A673 (cell line): ENCODE measurements at regions not wholly inside any gene's neighbourhood (a gene's known extent, or its start where the extent isn't known, plus 50 kb on each side); places are given as distances from the start of the nearest gene placed in this dataset.

ENCODE experiments used
- BruUV-seq: library from RNA; stranded (reverse); fragments of 400-500 nt; replicated peaks from 2 replicates; lab custom pipeline; 2021; lab: Mats Ljungman, UMichigan
- CTCF ChIA-PET: fragments of 300-600 bp; sonication (Branson Sonifier 250); formaldehyde crosslinking; loops from one replicate; lab custom pipeline; 2022; ENCODE audit warnings: antibody characterized with exemption; lab: Charles Lee
- POLR2A ChIA-PET: fragments of 300-600 bp; sonication (Branson Sonifier 250); formaldehyde crosslinking; loops from one replicate; lab custom pipeline; 2022; ENCODE audit warnings: antibody characterized with exemption; ENCODE audit not compliant: low non-redundant PET; lab: Charles Lee
- DNase-seq: peaks from one replicate; pipeline ENCODE4 v3.0.0-alpha.2; 2015; ENCODE audit warnings: low spot score
- H3K27ac ChIP-seq: fragments of 200-600 bp; sonication (generic); 2 replicates; pipeline ENCODE4 v1.5.1; 2016; ENCODE audit warnings: mixed run types, low read depth, mild to moderate bottlenecking, mixed read lengths, antibody characterized with exemption, low read length; ENCODE audit not compliant: poor library complexity, severe bottlenecking
- H3K27me3 ChIP-seq: fragments of 200-600 bp; sonication (generic); replicated peaks from 2 replicates; pipeline ENCODE4 v1.6.1; 2017; ENCODE audit warnings: mixed run types, low read depth, mild to moderate bottlenecking, mixed read lengths, antibody characterized with exemption, low read length; ENCODE audit not compliant: insufficient read depth, poor library complexity
- H3K36me3 ChIP-seq: fragments of 200-600 bp; sonication (generic); 2 replicates; pipeline ENCODE4 v1.6.1; 2016; ENCODE audit warnings: mixed run types, mild to moderate bottlenecking, mixed read lengths, antibody characterized with exemption, low read length; ENCODE audit not compliant: insufficient read depth, poor library complexity, severe bottlenecking
- H3K4me1 ChIP-seq: fragments of 200-600 bp; sonication (generic); 2 replicates; pipeline ENCODE4 v1.6.1; 2017; ENCODE audit warnings: mixed run types, mild to moderate bottlenecking, mixed read lengths, antibody characterized with exemption, low read length; ENCODE audit not compliant: insufficient read depth, poor library complexity, severe bottlenecking
- H3K4me3 ChIP-seq: fragments of 200-600 bp; sonication (generic); 2 replicates; pipeline ENCODE4 v1.5.1; 2016; ENCODE audit warnings: low read depth, mixed run types, mild to moderate bottlenecking, mixed read lengths, low read length; ENCODE audit not compliant: poor library complexity, severe bottlenecking
- H3K9me3 ChIP-seq: fragments of 200-600 bp; sonication (generic); 2 replicates; pipeline ENCODE4 v1.6.1; 2016; ENCODE audit warnings: mixed run types, low read depth, mild to moderate bottlenecking, mixed read lengths, antibody characterized with exemption, low read length; ENCODE audit not compliant: poor library complexity, severe bottlenecking
- EZH2 ChIP-seq: fragments of 200-600 bp; sonication (generic); IDR thresholded peaks from 2 replicates; pipeline ENCODE4 v1.6.1; 2017; ENCODE audit warnings: borderline replicate concordance, low read depth, mild to moderate bottlenecking, mixed read lengths, antibody characterized with exemption, low read length; ENCODE audit not compliant: poor library complexity, severe bottlenecking
- intact Hi-C: fragments of 100-400 bp; cut with micrococcal nuclease; formaldehyde crosslinking; loops from one replicate; pipeline ENCODE4 v1.10.0; 2022; ENCODE audit not compliant: unreplicated experiment
- TF ChIP-seq, protein P1 (sequence below): fragments of 300-800, 200-600 bp; sonication (generic); conservative IDR thresholded peaks from 2 replicates; pipeline ENCODE4 v1.5.1; 2017; ENCODE audit warnings: low read depth, mild to moderate bottlenecking, antibody characterized with exemption, low read length, moderate library complexity, mixed read lengths

DNA sequence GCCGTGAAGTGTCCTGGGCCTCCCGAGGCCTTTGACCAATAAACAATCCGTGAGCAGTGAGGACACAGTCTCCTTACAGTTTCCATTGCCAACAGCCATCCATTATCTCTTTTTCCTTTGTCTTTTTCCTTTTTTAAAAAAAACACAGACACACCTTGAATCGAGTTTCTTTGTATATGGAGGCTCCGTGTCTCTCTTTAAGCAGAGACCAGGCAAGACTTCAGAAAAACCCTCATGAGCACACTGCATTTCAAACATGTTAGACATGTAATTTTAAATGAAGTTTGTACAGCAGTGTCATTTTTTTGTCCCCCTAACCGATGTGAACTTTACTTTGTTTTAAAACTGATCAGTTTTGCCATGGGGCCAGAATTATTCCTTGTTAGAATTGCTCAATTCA lies 111.1 kb downstream of the SPTSSA start:
- CTCF ChIA-PET = no interaction called here
- H3K9me3 ChIP-seq = no peaks in the 10 kb centered on the region
- intact Hi-C loops = no loop called here
- no peak overlapping the region for H3K27ac ChIP-seq
- no peaks in the 10 kb centered on the region for H3K4me1 ChIP-seq
- no peaks in the 10 kb centered on the region for H3K27me3 ChIP-seq
- H3K4me3 ChIP-seq = no peak overlapping the region
- no peak for DNase-seq
- no peaks in the 10 kb centered on the region for H3K36me3 ChIP-seq
- TF ChIP-seq EZH2 = no peak
- BruUV-seq = no TSS peak
- POLR2A ChIA-PET = interaction anchor here (0.6 kb wide), 1 partner anchor 1394 kb away, joined by 9 read pairs; no protein-coding TSS in a partner anchor

- Histone ChIP-seq H3K4me1 (no peaks in the 10 kb centered on the region), H3K27me3 (no peaks in the 10 kb centered on the region), H3K36me3 (no peaks in the 10 kb centered on the region), H3K9me3 (no peaks in the 10 kb centered on the region), H3K27ac (no peak overlapping the region), H3K4me3 (no peak overlapping the region)
- DNase-seq = no peak
- no TSS peak for BruUV-seq
- POLR2A ChIA-PET = no interaction called here
- CTCF ChIA-PET = no interaction called here
- intact Hi-C loops = no loop called here
- TF ChIP-seq, protein P1, sequence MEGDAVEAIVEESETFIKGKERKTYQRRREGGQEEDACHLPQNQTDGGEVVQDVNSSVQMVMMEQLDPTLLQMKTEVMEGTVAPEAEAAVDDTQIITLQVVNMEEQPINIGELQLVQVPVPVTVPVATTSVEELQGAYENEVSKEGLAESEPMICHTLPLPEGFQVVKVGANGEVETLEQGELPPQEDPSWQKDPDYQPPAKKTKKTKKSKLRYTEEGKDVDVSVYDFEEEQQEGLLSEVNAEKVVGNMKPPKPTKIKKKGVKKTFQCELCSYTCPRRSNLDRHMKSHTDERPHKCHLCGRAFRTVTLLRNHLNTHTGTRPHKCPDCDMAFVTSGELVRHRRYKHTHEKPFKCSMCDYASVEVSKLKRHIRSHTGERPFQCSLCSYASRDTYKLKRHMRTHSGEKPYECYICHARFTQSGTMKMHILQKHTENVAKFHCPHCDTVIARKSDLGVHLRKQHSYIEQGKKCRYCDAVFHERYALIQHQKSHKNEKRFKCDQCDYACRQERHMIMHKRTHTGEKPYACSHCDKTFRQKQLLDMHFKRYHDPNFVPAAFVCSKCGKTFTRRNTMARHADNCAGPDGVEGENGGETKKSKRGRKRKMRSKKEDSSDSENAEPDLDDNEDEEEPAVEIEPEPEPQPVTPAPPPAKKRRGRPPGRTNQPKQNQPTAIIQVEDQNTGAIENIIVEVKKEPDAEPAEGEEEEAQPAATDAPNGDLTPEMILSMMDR = no peak
- TF ChIP-seq EZH2 = no peak
Measured at GRCh38 chr14:34348592-34348991, 113.4 kb downstream of the SPTSSA start.

DNA sequence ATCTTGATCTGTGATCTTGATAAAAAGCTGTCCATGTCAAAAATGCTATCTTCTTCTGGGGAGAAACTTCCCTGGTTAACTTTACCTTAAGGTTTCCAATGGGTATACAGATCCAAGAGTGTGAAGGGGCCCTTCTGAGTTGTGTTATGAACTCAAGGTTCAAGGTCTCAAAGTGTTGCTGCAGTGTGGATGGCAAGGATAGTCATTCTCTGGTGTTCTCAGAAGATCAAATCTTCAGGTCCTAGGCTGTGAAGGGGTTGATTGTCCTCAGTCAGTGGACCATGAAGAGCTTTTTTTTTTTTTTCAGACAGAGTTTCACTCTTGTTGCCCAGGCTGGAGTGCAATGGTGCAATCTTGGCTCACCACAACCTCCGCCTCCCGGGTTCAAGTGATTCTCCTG lies 114.4 kb downstream of the SPTSSA start:
- no peak overlapping the region for H3K27ac ChIP-seq
- no peaks in the 10 kb centered on the region for H3K9me3 ChIP-seq
- no peaks in the 10 kb centered on the region for H3K4me1 ChIP-seq
- no peak for TF ChIP-seq EZH2
- TF ChIP-seq, protein P1 = no peak
- H3K27me3 ChIP-seq = no peaks in the 10 kb centered on the region
- BruUV-seq = no TSS peak
- no peaks in the 10 kb centered on the region for H3K36me3 ChIP-seq
- DNase-seq = no peak
- ChIA-PET POLR2A (no interaction called here), CTCF (no interaction called here)
- no peak overlapping the region for H3K4me3 ChIP-seq
- intact Hi-C loops = no loop called here
